Jurkat, Clone E6-1 (cell line): ENCODE measurements at regions not wholly inside any gene's neighbourhood (a gene's known extent, or its start where the extent isn't known, plus 50 kb on each side); places are given as distances from the start of the nearest gene placed in this dataset.
"Not testable (repeated sequence)": the region's sequence is repeated elsewhere in the genome, so short reads cannot be mapped to it uniquely, and the experiment has no call there.

Experiments
- DNase-seq: peaks from one replicate; pipeline ENCODE4 v3.0.0-alpha.2; 2011; ENCODE audit warnings: low read depth, low spot score
- H3K4me3 ChIP-seq: 2 replicates; pipeline ENCODE4 v1.5.1; 2011; ENCODE audit warnings: mild to moderate bottlenecking, low read length, control low read depth, moderate library complexity

- no peak for DNase-seq
Measured at GRCh38 chr1:230591678-230592077, 50.6 kb upstream of the COG2 start.

GRCh38 chr1:230589951-230590350, 52.3 kb upstream of the COG2 start:
- no peak for DNase-seq
- no peak overlapping the region for H3K4me3 ChIP-seq

More at GRCh38 chr1:230591678-230592077, 50.6 kb upstream of the COG2 start:
- H3K4me3 ChIP-seq: no peak overlapping the region

- H3K4me3 ChIP-seq: no peak overlapping the region
- DNase-seq: no peak
Measured at GRCh38 chr1:230588323-230588746, 53.9 kb upstream of the COG2 start.

GRCh38 chr1:230587061-230587460, 55.2 kb upstream of the COG2 start:
- H3K4me3 ChIP-seq: no peak overlapping the region

GRCh38 chr1:230584660-230585059, 57.6 kb upstream of the COG2 start:
- DNase-seq: no peak
- H3K4me3 ChIP-seq: no peak overlapping the region

More at GRCh38 chr1:230587061-230587460, 55.2 kb upstream of the COG2 start:
- DNase-seq: no peak

- DNase-seq: no peak
- no peak overlapping the region for H3K4me3 ChIP-seq
Measured at GRCh38 chr1:230581446-230582079, 60.7 kb upstream of the COG2 start.

GRCh38 chr1:230578616-230579015, 63.7 kb upstream of the COG2 start:
- DNase-seq: peak; percentile 22
- H3K4me3 ChIP-seq: no peak overlapping the region

GRCh38 chr1:230577537-230577936, 64.7 kb upstream of the COG2 start:
- no peak overlapping the region for H3K4me3 ChIP-seq
- no peak for DNase-seq

GRCh38 chr1:230575886-230576500, 66.3 kb upstream of the COG2 start:
- H3K4me3 ChIP-seq: no peak overlapping the region
- no peak for DNase-seq

- no peak for DNase-seq
- no peak overlapping the region for H3K4me3 ChIP-seq
Measured at GRCh38 chr1:230574502-230574901, 67.8 kb upstream of the COG2 start.

- DNase-seq: no peak
- no peak overlapping the region for H3K4me3 ChIP-seq
Measured at GRCh38 chr1:230573658-230574057, 68.6 kb upstream of the COG2 start.

GRCh38 chr1:230572121-230573105, 69.9 kb upstream of the COG2 start:
- no peak for DNase-seq
- H3K4me3 ChIP-seq: no peak overlapping the region

GRCh38 chr1:230570724-230571360, 71.4 kb upstream of the COG2 start:
- no peak for DNase-seq
- no peak overlapping the region for H3K4me3 ChIP-seq

GRCh38 chr1:230569201-230569600, 73.1 kb upstream of the COG2 start:
- no peak for DNase-seq
- H3K4me3 ChIP-seq: no peak overlapping the region

- no peak for DNase-seq
- no peak overlapping the region for H3K4me3 ChIP-seq
Measured at GRCh38 chr1:230568676-230569075, 73.6 kb upstream of the COG2 start.

GRCh38 chr1:230568008-230568407, 74.3 kb upstream of the COG2 start:
- no peak overlapping the region for H3K4me3 ChIP-seq
- DNase-seq: no peak

GRCh38 chr1:230567221-230567575, 75.1 kb upstream of the COG2 start:
- no peak for DNase-seq
- H3K4me3 ChIP-seq: no peak overlapping the region

GRCh38 chr1:230566532-230567220, 75.6 kb upstream of the COG2 start:
- not testable (repeated sequence) for H3K4me3 ChIP-seq, DNase-seq

GRCh38 chr1:230565141-230565540, 77.1 kb upstream of the COG2 start:
- no peak for DNase-seq
- H3K4me3 ChIP-seq: no peak overlapping the region
